ENCODE measurements at regions not wholly inside any gene's neighbourhood (a gene's known extent, or its start where the extent isn't known, plus 50 kb on each side); places are given as distances from the start of the nearest gene placed in this dataset.

- Mint-ChIP-seq H3K27ac (no peak overlapping the region), H3K36me3 (no peaks in the 10 kb centered on the region), H3K4me3 (no peak overlapping the region), H3K27me3 (peaks cover 32% of the 10 kb centered on the region), H3K9me3 (no peaks in the 10 kb centered on the region), H3K4me1 (no peaks in the 10 kb centered on the region)
- no peak for ATAC-seq
These were observed 63.6 kb upstream of the GATA5 start for GRCh38 chr20:62539198-62540045.

- H3K36me3 Mint-ChIP-seq, result no peaks in the 10 kb centered on the region
- ATAC-seq, result no peak
- no peak overlapping the region for H3K4me3 Mint-ChIP-seq
- H3K27me3 Mint-ChIP-seq, result peaks cover 35% of the 10 kb centered on the region
- H3K9me3 Mint-ChIP-seq, result no peaks in the 10 kb centered on the region
- H3K27ac Mint-ChIP-seq, result no peak overlapping the region
- no peaks in the 10 kb centered on the region for H3K4me1 Mint-ChIP-seq
These were observed 64.7 kb upstream of the GATA5 start for GRCh38 chr20:62540504-62540903.

GRCh38 chr20:62542862-62543261, 67.1 kb upstream of the GATA5 start:
- Mint-ChIP-seq H3K27ac (no peak overlapping the region), H3K9me3 (no peaks in the 10 kb centered on the region), H3K36me3 (no peaks in the 10 kb centered on the region), H3K4me1 (no peaks in the 10 kb centered on the region), H3K27me3 (peaks cover 51% of the 10 kb centered on the region), H3K4me3 (no peak overlapping the region)
- no peak for ATAC-seq

GRCh38 chr20:62543470-62544302, 67.9 kb upstream of the GATA5 start:
- no peak overlapping the region for H3K4me3 Mint-ChIP-seq
- no peaks in the 10 kb centered on the region for H3K9me3 Mint-ChIP-seq
- ATAC-seq, result no peak
- H3K36me3 Mint-ChIP-seq, result no peaks in the 10 kb centered on the region
- no peaks in the 10 kb centered on the region for H3K4me1 Mint-ChIP-seq
- no peak overlapping the region for H3K27ac Mint-ChIP-seq
- peaks cover 59% of the 10 kb centered on the region for H3K27me3 Mint-ChIP-seq

GRCh38 chr20:62544505-62545055, 68.8 kb upstream of the GATA5 start:
- H3K27ac Mint-ChIP-seq, result no peak overlapping the region
- H3K36me3 Mint-ChIP-seq, result no peaks in the 10 kb centered on the region
- H3K9me3 Mint-ChIP-seq, result no peaks in the 10 kb centered on the region
- ATAC-seq, result no peak
- no peak overlapping the region for H3K4me3 Mint-ChIP-seq
- H3K27me3 Mint-ChIP-seq, result peaks cover 68% of the 10 kb centered on the region
- no peaks in the 10 kb centered on the region for H3K4me1 Mint-ChIP-seq

GRCh38 chr20:62545271-62545670, 69.5 kb upstream of the GATA5 start:
- H3K36me3 Mint-ChIP-seq, result no peaks in the 10 kb centered on the region
- no peak for ATAC-seq
- H3K4me1 Mint-ChIP-seq, result peaks cover 1% of the 10 kb centered on the region
- H3K4me3 Mint-ChIP-seq, result no peak overlapping the region
- no peaks in the 10 kb centered on the region for H3K9me3 Mint-ChIP-seq
- H3K27ac Mint-ChIP-seq, result no peak overlapping the region
- peaks cover 73% of the 10 kb centered on the region for H3K27me3 Mint-ChIP-seq

GRCh38 chr20:62545901-62546525, 70.2 kb upstream of the GATA5 start:
- Mint-ChIP-seq H3K27me3 (peaks cover 73% of the 10 kb centered on the region), H3K9me3 (no peaks in the 10 kb centered on the region), H3K27ac (no peak overlapping the region), H3K4me3 (no peak overlapping the region), H3K4me1 (peaks cover 9% of the 10 kb centered on the region), H3K36me3 (no peaks in the 10 kb centered on the region)
- peak; percentile 5 for ATAC-seq

GRCh38 chr20:62546606-62547005, 70.8 kb upstream of the GATA5 start:
- H3K4me3 Mint-ChIP-seq, result no peak overlapping the region
- H3K27me3 Mint-ChIP-seq, result peaks cover 78% of the 10 kb centered on the region
- ATAC-seq, result no peak
- H3K36me3 Mint-ChIP-seq, result no peaks in the 10 kb centered on the region
- no peaks in the 10 kb centered on the region for H3K9me3 Mint-ChIP-seq
- no peak overlapping the region for H3K27ac Mint-ChIP-seq
- peaks cover 15% of the 10 kb centered on the region for H3K4me1 Mint-ChIP-seq

- Mint-ChIP-seq H3K27me3 (peaks cover 81% of the 10 kb centered on the region), H3K36me3 (no peaks in the 10 kb centered on the region), H3K4me3 (no peak overlapping the region), H3K27ac (no peak overlapping the region), H3K4me1 (peaks cover 19% of the 10 kb centered on the region), H3K9me3 (no peaks in the 10 kb centered on the region)
- no peak for ATAC-seq
These were observed 71.6 kb upstream of the GATA5 start for GRCh38 chr20:62547364-62547763.

- Mint-ChIP-seq H3K4me1 (peaks cover 19% of the 10 kb centered on the region), H3K4me3 (no peak overlapping the region), H3K36me3 (no peaks in the 10 kb centered on the region), H3K27ac (no peak overlapping the region), H3K9me3 (no peaks in the 10 kb centered on the region), H3K27me3 (peaks cover 86% of the 10 kb centered on the region)
- ATAC-seq, result no peak
These were observed 72.7 kb upstream of the GATA5 start for GRCh38 chr20:62548471-62548870.

- no peak overlapping the region for H3K27ac Mint-ChIP-seq
- H3K4me3 Mint-ChIP-seq, result no peak overlapping the region
- ATAC-seq, result no peak
- peaks cover 19% of the 10 kb centered on the region for H3K4me1 Mint-ChIP-seq
- H3K36me3 Mint-ChIP-seq, result no peaks in the 10 kb centered on the region
- H3K9me3 Mint-ChIP-seq, result no peaks in the 10 kb centered on the region
- peaks cover 86% of the 10 kb centered on the region for H3K27me3 Mint-ChIP-seq
These were observed 73.2 kb upstream of the GATA5 start for GRCh38 chr20:62549029-62549428.

- H3K4me1 Mint-ChIP-seq, result peaks cover 19% of the 10 kb centered on the region
- H3K36me3 Mint-ChIP-seq, result no peaks in the 10 kb centered on the region
- no peak overlapping the region for H3K27ac Mint-ChIP-seq
- H3K27me3 Mint-ChIP-seq, result peaks cover 86% of the 10 kb centered on the region
- ATAC-seq, result no peak
- H3K4me3 Mint-ChIP-seq, result no peak overlapping the region
- no peaks in the 10 kb centered on the region for H3K9me3 Mint-ChIP-seq
These were observed 73.8 kb upstream of the GATA5 start for GRCh38 chr20:62549499-62550086.

GRCh38 chr20:62550087-62550632, 74.4 kb upstream of the GATA5 start:
- Mint-ChIP-seq H3K4me1 (peaks cover 19% of the 10 kb centered on the region), H3K9me3 (no peaks in the 10 kb centered on the region), H3K27me3 (peaks cover 86% of the 10 kb centered on the region), H3K36me3 (no peaks in the 10 kb centered on the region), H3K4me3 (peak overlapping the region; percentile 71), H3K27ac (peak overlapping the region; percentile 56)
- ATAC-seq, result no peak

GRCh38 chr20:62551407-62552323, 75.9 kb upstream of the GATA5 start:
- peaks cover 93% of the 10 kb centered on the region for H3K27me3 Mint-ChIP-seq
- H3K9me3 Mint-ChIP-seq, result no peaks in the 10 kb centered on the region
- H3K4me3 Mint-ChIP-seq, result peak overlapping the region; percentile 52
- H3K36me3 Mint-ChIP-seq, result no peaks in the 10 kb centered on the region
- no peak overlapping the region for H3K27ac Mint-ChIP-seq
- H3K4me1 Mint-ChIP-seq, result peaks cover 19% of the 10 kb centered on the region
- no peak for ATAC-seq

Measured in stimulated activated memory B cell treated with anti-CD40 and anti-IgM and Interleukin-4, amounts not matched to agents 10 μg/mL and 1 μg/mL and 100 μg/mL, for 72 hours (primary cell).